GM21360 (cell line): ENCODE measurements at regions not wholly inside any gene's neighbourhood (a gene's known extent, or its start where the extent isn't known, plus 50 kb on each side); places are given as distances from the start of the nearest gene placed in this dataset.

ENCODE experiments used
- ATAC-seq: cut with Tn5 transposase; IDR thresholded peaks from one replicate; pipeline ENCODE4 v1.9.1; 2021; ENCODE audit warnings: mild to moderate bottlenecking, moderate library complexity; ENCODE audit not compliant: unreplicated experiment

GRCh38 chr6:146886587-146887446 is 288.0 kb downstream of the ADGB start:
- no peak for ATAC-seq

- no peak for ATAC-seq
Observed at GRCh38 chr6:146887447-146888077, 288.8 kb downstream of the ADGB start.

DNA sequence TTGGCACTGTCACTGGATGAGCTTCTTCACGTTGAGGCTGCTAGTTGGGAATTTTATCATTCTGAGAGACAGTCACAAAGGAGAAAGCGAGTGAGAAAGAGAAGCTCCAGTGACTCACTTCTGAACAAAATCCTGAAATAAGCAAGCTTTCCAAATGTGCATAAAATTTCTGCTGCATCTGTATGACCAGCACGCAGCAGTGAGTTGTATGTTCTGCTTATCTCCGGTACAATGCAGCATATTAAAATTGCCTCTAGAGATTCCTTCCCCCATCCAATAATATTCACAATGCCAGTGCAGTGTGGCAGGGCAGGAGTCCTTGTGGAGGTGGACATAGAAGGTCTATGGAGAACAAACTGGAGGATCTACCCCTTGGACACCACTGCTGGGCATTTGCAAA is 290.5 kb downstream of the ADGB start:
- ATAC-seq = no peak

GRCh38 chr6:146890172-146890571 is 291.4 kb downstream of the ADGB start:
- ATAC-seq = no peak

DNA sequence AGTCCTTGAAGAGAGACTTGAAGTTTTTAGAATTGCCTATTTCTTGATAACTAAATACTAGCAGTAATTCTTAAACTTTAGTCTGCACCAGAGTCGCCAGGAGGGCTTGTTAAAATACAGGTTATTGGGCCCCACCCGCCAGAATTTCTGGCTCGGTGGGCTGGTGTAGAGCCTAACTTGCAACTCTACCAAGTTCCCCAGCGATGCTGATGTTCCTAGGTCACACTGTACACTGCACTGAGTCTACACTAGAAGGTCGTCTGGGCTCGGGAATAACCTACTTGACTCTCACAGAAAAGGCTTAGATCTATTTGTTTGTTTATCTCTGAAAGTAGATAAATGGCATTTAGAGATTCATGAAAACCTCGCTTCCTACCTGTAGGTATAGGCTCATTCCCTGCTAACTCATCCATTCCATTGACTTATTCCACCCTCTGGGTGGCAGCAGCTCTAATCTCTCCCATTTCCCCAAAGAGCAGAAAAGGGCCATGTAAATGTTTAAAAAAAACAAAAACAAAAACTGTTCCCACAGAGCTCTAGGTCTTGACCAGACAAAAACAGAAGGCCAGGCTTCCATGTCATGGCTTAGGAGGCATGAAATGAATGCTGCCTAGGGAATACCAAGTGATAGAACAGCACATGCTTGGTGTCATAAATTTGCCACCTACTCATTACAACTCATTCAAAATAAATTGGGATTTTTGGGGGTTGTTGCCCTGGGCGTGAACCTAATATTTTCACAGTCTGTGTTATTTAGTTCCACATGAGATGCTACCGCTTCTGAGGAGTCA is 292.1 kb downstream of the ADGB start:
- no peak for ATAC-seq

GRCh38 chr6:146891615-146892265 is 293.0 kb downstream of the ADGB start:
- ATAC-seq = no peak

- ATAC-seq = no peak
Observed at GRCh38 chr6:146892283-146892612, 293.5 kb downstream of the ADGB start.

DNA sequence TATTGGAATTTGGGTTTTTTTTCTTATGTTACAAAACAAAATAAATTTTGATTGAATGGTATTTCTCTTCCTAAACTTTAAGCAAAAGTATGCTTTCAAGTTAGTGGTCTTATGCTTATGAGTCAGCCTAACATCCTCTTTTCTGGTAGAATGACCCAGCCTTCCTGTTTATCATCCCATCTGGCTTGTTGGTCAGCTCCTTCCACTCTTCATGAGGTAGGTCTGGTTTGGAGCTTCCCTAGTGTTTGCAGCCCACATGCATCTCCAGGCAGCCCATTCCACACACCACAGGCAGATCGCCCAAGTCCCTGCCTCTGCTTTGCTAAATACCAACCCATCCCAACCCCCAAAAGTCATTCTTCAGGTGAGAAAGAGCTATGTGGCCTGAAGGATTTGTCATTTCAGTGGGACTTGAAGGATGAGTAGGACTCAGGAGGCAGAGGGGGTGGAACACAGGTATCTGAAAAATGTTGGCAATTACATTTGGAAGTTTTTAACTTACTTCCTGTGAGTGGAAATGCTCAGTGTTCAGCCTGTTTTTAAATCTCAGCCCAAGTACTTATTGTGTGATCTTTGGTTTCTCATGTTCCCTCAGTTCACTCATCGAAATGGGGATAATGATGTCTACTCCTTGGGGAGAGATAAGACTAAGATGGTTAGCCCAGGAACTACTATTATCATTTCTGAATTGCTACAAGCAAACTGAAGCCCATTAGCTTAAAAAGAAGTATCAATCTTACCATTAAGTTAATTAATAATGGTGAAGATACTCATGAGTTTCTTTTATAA is 294.0 kb downstream of the ADGB start:
- no peak for ATAC-seq

GRCh38 chr6:146893690-146894089 is 294.9 kb downstream of the ADGB start:
- ATAC-seq = no peak

DNA sequence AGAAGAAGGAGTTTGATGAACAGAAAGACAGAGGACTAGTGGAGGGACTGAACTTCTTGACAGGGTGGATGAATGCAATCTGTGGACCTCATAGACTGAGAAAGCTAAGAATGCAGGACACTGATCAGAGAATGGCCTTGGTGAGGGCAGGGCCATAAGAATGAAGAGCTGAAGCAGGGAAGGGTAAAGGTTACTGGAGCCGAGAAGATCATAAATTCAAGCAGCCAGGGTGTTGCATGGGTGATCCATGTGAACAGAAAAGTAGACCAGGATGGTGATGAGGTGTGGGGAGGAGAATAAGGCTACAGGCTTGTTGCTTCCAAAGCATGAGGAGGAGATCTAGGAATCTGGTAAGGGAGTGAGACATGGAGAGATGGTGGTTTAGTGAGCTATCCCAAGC is 295.9 kb downstream of the ADGB start:
- no peak for ATAC-seq

- no peak for ATAC-seq
Observed at GRCh38 chr6:146895101-146895771, 296.5 kb downstream of the ADGB start.

GRCh38 chr6:146895772-146896061 is 296.9 kb downstream of the ADGB start:
- ATAC-seq = no peak

DNA sequence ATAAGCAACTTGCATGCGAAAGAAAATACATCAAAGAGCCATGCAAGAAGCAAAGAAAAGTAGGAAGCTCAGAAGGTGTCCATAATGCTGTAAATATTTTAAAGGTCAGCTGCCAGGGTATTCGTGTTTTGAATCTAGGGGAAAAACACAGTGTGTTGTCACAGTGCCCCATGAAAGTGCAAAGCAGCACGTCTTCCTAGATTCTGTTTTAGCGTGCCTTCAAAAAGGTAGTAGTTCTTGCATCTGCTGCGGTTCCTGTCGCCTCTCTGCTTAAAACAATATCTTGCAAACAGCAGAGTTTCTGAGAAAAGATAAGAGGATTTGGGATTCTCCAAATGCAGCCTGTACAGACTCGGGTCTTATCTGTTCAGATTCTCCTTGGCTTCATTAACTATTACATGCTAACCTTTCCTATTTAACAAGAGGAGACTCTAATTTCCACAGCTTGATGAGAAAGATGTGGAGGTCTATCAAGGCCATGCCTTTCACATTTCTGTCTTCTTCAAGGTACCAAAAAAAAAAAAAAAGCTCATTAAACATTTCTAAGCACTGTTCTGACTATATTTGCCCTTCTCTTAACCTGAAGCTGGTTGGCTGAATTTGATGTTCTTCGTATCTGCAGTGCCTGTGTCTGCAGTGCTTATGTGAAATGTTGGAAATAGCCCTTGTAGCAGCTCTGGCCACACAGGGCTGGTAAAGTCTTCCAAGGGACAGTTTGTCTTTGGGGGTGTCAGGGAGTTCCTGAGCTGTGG is 297.5 kb downstream of the ADGB start:
- ATAC-seq = no peak

DNA sequence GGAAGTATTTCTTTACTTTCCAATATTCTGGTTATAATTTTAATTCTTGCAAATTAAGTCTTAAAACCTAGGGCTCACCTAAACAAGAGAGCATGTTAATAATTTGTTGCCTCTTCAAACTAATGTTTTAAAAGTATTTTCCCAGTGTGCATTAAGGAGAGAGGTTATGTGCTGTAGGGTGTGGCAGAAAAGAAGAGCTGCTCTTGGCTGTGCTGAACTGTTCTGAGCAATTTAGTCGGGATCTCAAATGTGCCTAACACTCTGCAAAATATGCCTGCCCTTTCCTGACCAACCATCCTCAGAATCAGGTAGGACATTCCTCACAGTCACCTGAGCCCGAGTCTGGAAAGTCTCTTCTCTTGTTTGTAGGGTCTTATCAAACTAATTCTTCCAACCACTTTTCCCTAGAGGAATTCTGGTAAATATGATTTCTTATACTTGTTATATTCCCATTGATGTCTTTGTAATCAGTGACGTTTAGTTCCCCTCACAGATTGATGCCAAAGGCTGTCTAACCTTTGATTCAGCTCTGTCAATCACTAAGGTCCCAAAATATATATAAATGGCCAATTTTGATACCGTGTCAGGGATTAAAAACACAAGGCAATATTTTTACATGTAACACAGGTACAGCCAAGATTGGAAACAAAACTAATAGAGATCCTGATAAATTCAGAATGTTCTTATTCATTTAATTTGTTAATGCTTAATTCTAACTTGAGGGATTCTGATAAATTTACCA is 298.4 kb downstream of the ADGB start:
- no peak for ATAC-seq

DNA sequence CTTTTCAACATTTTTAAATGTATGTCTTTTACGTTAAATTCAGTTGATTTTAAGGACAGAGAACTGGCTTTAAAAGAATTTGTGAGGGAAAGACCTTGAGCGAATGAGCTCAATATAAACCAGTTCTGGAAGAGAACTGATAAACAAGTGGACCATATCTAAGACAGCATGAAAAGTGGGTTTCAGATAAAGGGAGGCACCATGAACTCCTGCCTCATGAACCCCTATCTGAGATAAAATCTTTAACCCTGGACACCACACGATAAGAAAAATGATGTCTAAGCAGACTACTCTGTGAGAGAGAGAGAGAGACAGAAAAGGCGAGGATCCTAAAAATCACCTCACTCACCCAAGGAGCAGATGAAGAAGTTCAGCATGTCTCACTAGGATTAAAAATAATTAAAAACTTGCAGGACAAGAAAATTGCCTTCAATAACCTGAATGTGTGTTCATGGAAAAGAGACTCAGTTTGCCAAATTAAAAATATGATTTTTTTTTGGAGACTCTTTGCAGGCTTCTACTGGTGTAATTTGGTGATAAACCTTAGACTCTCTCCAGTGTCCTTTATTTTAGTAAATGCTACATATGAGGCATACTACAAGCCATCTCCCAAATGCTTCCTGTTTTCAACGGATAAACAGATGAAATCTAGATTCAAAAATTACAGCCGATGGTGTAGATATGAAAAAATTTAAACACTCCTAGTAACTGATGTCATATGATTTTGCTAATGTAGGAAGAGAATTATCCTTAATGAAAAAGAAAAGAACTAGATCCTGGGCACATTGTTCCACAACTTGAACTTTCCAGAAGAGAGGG is 299.5 kb downstream of the ADGB start:
- ATAC-seq = no peak

- no peak for ATAC-seq
Observed at GRCh38 chr6:146898888-146899227, 300.1 kb downstream of the ADGB start.

- no peak for ATAC-seq
Observed at GRCh38 chr6:146901940-146902816, 302.0 kb upstream of the STXBP5 start.
